PC-9 (cell line): ENCODE measurements at regions not wholly inside any gene's neighbourhood (a gene's known extent, or its start where the extent isn't known, plus 50 kb on each side); places are given as distances from the start of the nearest gene placed in this dataset.

Experiments used
- BruUV-seq: library from RNA; stranded (reverse); fragments of 400-500 nt; replicated peaks from 2 replicates; lab custom pipeline; 2021; lab: Mats Ljungman, UMichigan
- CTCF ChIA-PET: fragments of 300-600 bp; sonication (Branson Sonifier 250); formaldehyde crosslinking; loops from one replicate; lab custom pipeline; 2022; ENCODE audit warnings: antibody characterized with exemption; lab: Charles Lee
- POLR2A ChIA-PET: fragments of 300-600 bp; sonication (Branson Sonifier 250); formaldehyde crosslinking; loops from one replicate; lab custom pipeline; 2022; ENCODE audit warnings: antibody characterized with exemption; ENCODE audit not compliant: unreplicated experiment; lab: Charles Lee
- DNase-seq, 2 experiments: peaks; one replicate each; pipeline versions ENCODE4 v3.0.0 to v3.0.0-alpha.2; 2015 to 2022; ENCODE audit warnings: mixed read lengths in 1 of 2
- H2AFZ ChIP-seq: fragments of 200-600 bp; sonication (generic); 2 replicates; pipeline ENCODE4 v1.8.1; 2017; ENCODE audit warnings: antibody characterized with exemption
- H3F3A ChIP-seq: fragments of 200-600 bp; sonication (generic); 2 replicates; pipeline ENCODE4 v1.8.1; 2017; ENCODE audit warnings: antibody characterized with exemption, mild to moderate bottlenecking, low read depth; ENCODE audit not compliant: insufficient read depth
- H3K27ac ChIP-seq: fragments of 200-600 bp; sonication (generic); 2 replicates; pipeline ENCODE4 v1.6.1; 2016; ENCODE audit warnings: mixed run types
- H3K27me3 ChIP-seq: fragments of 200-600 bp; sonication (generic); 2 replicates; pipeline ENCODE4 v1.6.1; 2016; ENCODE audit warnings: low read depth, mixed run types; ENCODE audit not compliant: insufficient read depth
- H3K36me3 ChIP-seq: fragments of 200-600 bp; sonication (generic); 2 replicates; pipeline ENCODE4 v1.6.1; 2016; ENCODE audit warnings: low read depth, mixed run types
- H3K4me1 ChIP-seq: fragments of 200-600 bp; sonication (generic); replicated peaks from 2 replicates; pipeline ENCODE4 v1.6.1; 2016; ENCODE audit warnings: mixed run types; ENCODE audit not compliant: insufficient read depth
- H3K4me2 ChIP-seq: fragments of 200-600 bp; sonication (generic); 2 replicates; pipeline ENCODE4 v1.6.1; 2017; ENCODE audit warnings: mixed run types
- H3K4me3 ChIP-seq: fragments of 200-600 bp; sonication (generic); 2 replicates; pipeline ENCODE4 v1.6.1; 2016; ENCODE audit warnings: mixed run types
- H3K79me2 ChIP-seq: fragments of 200-600 bp; sonication (generic); 2 replicates; pipeline ENCODE4 v1.6.1; 2017; ENCODE audit warnings: low read depth, mixed run types
- H3K9me2 ChIP-seq: fragments of 200-600 bp; sonication (generic); 2 replicates; pipeline ENCODE4 v1.8.1; 2017; ENCODE audit warnings: mild to moderate bottlenecking; ENCODE audit not compliant: insufficient read depth
- H3K9me3 ChIP-seq: fragments of 200-600 bp; sonication (generic); 2 replicates; pipeline ENCODE4 v1.8.1; 2016; ENCODE audit warnings: low read depth; ENCODE audit not compliant: insufficient read depth
- H4K20me1 ChIP-seq: fragments of 200-600 bp; sonication (generic); 2 replicates; pipeline ENCODE4 v1.8.1; 2017; ENCODE audit not compliant: insufficient read depth
- EZH2 ChIP-seq: fragments of 200-600 bp; sonication (generic); IDR thresholded peaks from 2 replicates; pipeline ENCODE4 v1.8.0; 2017; ENCODE audit warnings: antibody characterized with exemption, low read depth
- intact Hi-C: fragments of 100-400 bp; cut with micrococcal nuclease; formaldehyde crosslinking; loops from one replicate; pipeline ENCODE4 v1.10.0; 2022; ENCODE audit not compliant: unreplicated experiment
- TF ChIP-seq, protein P1 (sequence below): fragments of 200-600 bp; sonication (generic); conservative IDR thresholded peaks from 2 replicates; pipeline ENCODE4 v1.6.1; 2017; ENCODE audit warnings: mixed run types, antibody characterized with exemption, mild to moderate bottlenecking, moderate library complexity

GRCh38 chr1:185560760-185561159 is 173.4 kb upstream of the HMCN1 start:
- BruUV-seq, result no TSS peak
- H3K36me3 ChIP-seq, result no peaks in the 10 kb centered on the region
- TF ChIP-seq EZH2, result no peak
- TF ChIP-seq, protein P1, sequence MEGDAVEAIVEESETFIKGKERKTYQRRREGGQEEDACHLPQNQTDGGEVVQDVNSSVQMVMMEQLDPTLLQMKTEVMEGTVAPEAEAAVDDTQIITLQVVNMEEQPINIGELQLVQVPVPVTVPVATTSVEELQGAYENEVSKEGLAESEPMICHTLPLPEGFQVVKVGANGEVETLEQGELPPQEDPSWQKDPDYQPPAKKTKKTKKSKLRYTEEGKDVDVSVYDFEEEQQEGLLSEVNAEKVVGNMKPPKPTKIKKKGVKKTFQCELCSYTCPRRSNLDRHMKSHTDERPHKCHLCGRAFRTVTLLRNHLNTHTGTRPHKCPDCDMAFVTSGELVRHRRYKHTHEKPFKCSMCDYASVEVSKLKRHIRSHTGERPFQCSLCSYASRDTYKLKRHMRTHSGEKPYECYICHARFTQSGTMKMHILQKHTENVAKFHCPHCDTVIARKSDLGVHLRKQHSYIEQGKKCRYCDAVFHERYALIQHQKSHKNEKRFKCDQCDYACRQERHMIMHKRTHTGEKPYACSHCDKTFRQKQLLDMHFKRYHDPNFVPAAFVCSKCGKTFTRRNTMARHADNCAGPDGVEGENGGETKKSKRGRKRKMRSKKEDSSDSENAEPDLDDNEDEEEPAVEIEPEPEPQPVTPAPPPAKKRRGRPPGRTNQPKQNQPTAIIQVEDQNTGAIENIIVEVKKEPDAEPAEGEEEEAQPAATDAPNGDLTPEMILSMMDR, result no peak
- no peaks in the 10 kb centered on the region for H3K9me2 ChIP-seq
- H2AFZ ChIP-seq, result no peak overlapping the region
- intact Hi-C loops, result no loop called here
- H3K9me3 ChIP-seq, result no peaks in the 10 kb centered on the region
- H3K27me3 ChIP-seq, result no peaks in the 10 kb centered on the region
- no peaks in the 10 kb centered on the region for H3F3A ChIP-seq
- H3K27ac ChIP-seq, result no peak overlapping the region
- no peaks in the 10 kb centered on the region for H3K4me1 ChIP-seq
- H3K4me2 ChIP-seq, result no peak overlapping the region
- POLR2A ChIA-PET, result no interaction called here
- DNase-seq, result no peak
- no peak overlapping the region for H3K4me3 ChIP-seq
- H4K20me1 ChIP-seq, result no peaks in the 10 kb centered on the region
- CTCF ChIA-PET, result no interaction called here
- no peaks in the 10 kb centered on the region for H3K79me2 ChIP-seq

DNA sequence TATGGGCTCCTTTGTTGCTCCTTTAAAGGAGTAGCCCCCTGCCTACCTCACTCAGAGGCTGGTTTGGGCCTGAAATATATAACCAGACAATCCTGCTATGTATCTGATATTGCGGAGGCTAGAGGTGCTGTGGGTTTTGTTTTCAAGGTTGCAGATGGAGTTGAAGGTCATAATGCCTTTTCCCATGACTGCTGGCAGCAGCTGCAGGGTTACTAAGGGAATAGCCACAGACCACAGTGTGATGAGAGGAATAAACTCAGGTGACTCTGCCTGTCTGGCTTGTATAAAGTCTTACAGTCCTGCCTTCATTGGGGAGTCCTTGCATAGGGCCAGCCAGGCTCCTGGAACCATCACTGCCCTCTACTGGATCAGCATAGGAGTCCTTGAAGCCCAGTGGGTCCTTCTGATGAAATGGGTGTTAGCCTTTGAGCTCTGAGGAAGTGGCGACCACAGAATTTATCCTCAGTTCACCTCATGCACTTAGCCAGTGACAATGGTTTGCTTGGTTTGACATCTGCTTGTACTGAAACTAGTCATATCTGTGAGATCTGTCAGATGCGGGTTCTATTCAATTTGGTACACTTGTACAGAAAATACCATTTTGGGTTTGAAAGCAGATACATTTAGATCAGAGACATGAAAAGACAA is 174.4 kb upstream of the HMCN1 start:
- intact Hi-C loops, result no loop called here
- no peaks in the 10 kb centered on the region for H3K9me3 ChIP-seq
- BruUV-seq, result no TSS peak
- no peak overlapping the region for H2AFZ ChIP-seq
- no peak for TF ChIP-seq EZH2
- TF ChIP-seq, protein P1, result no peak
- H3K4me3 ChIP-seq, result no peak overlapping the region
- no peaks in the 10 kb centered on the region for H3K36me3 ChIP-seq
- no peak overlapping the region for H3K4me2 ChIP-seq
- no peaks in the 10 kb centered on the region for H3K79me2 ChIP-seq
- no peaks in the 10 kb centered on the region for H4K20me1 ChIP-seq
- no peak for DNase-seq
- ChIA-PET POLR2A (no interaction called here), CTCF (no interaction called here)
- no peaks in the 10 kb centered on the region for H3K27me3 ChIP-seq
- H3K27ac ChIP-seq, result no peak overlapping the region
- H3K4me1 ChIP-seq, result no peaks in the 10 kb centered on the region
- no peaks in the 10 kb centered on the region for H3F3A ChIP-seq
- H3K9me2 ChIP-seq, result no peaks in the 10 kb centered on the region

- no peaks in the 10 kb centered on the region for H3K79me2 ChIP-seq
- H3F3A ChIP-seq, result no peaks in the 10 kb centered on the region
- no peak for DNase-seq
- CTCF ChIA-PET, result interaction anchor here (0.6 kb wide), 1 partner anchor 401 kb away, joined by 6 read pairs; no protein-coding TSS in a partner anchor
- no peaks in the 10 kb centered on the region for H3K9me3 ChIP-seq
- H3K4me3 ChIP-seq, result no peak overlapping the region
- no peaks in the 10 kb centered on the region for H3K36me3 ChIP-seq
- no peak overlapping the region for H3K4me2 ChIP-seq
- H3K27me3 ChIP-seq, result no peaks in the 10 kb centered on the region
- no peak overlapping the region for H2AFZ ChIP-seq
- H4K20me1 ChIP-seq, result no peaks in the 10 kb centered on the region
- intact Hi-C loops, result no loop called here
- no peak overlapping the region for H3K27ac ChIP-seq
- TF ChIP-seq, protein P1, result no peak
- no peak for TF ChIP-seq EZH2
- BruUV-seq, result no TSS peak
- no peaks in the 10 kb centered on the region for H3K4me1 ChIP-seq
- H3K9me2 ChIP-seq, result no peaks in the 10 kb centered on the region
- POLR2A ChIA-PET, result no interaction called here
Observed at GRCh38 chr1:185559151-185559550, 175.0 kb upstream of the HMCN1 start.
